MCF 10A (cell line): ENCODE measurements at regions not wholly inside any gene's neighbourhood (a gene's known extent, or its start where the extent isn't known, plus 50 kb on each side); places are given as distances from the start of the nearest gene placed in this dataset.

Source experiments
- BruUV-seq: library from RNA; stranded (reverse); fragments of 400-500 nt; replicated peaks from 2 replicates; lab custom pipeline; 2021; lab: Mats Ljungman, UMichigan
- CTCF ChIA-PET: fragments of 300-600 bp; sonication (Branson Sonifier 250); formaldehyde crosslinking; extraction: SDS; loops from one replicate; lab custom pipeline; 2021; ENCODE audit warnings: antibody characterized with exemption, inconsistent platforms; lab: Yijun Ruan, JAX
- POLR2A ChIA-PET: fragments of 300-600, 350-650 bp; sonication (Branson Sonifier 250); formaldehyde crosslinking; extraction: SDS; loops from one replicate; lab custom pipeline; 2020; ENCODE audit warnings: antibody characterized with exemption, inconsistent platforms; lab: Yijun Ruan, JAX
- DNase-seq: peaks from one replicate; pipeline ENCODE4 v3.0.0-alpha.2; 2018; ENCODE audit not compliant: unreplicated experiment
- H3K27ac Mint-ChIP-seq: one replicate; pipeline ENCODE4 v1.8.0; 2022; ENCODE audit warnings: mild to moderate bottlenecking, low read depth, mixed read lengths; ENCODE audit not compliant: unreplicated experiment
- H3K27me3 Mint-ChIP-seq: one replicate; pipeline ENCODE4 v1.8.0; 2022; ENCODE audit warnings: mixed read lengths; ENCODE audit not compliant: insufficient read depth, unreplicated experiment
- H3K36me3 Mint-ChIP-seq: one replicate; pipeline ENCODE4 v1.8.0; 2022; ENCODE audit warnings: mild to moderate bottlenecking, moderate library complexity, mixed read lengths; ENCODE audit not compliant: insufficient read depth, unreplicated experiment
- H3K4me1 Mint-ChIP-seq: one replicate; pipeline ENCODE4 v1.8.0; 2022; ENCODE audit warnings: mixed read lengths; ENCODE audit not compliant: insufficient read depth, unreplicated experiment
- H3K4me3 Mint-ChIP-seq: one replicate; pipeline ENCODE4 v1.8.0; 2022; ENCODE audit warnings: mild to moderate bottlenecking, moderate library complexity, mixed read lengths; ENCODE audit not compliant: unreplicated experiment
- H3K9me3 Mint-ChIP-seq: one replicate; pipeline ENCODE4 v1.8.0; 2022; ENCODE audit warnings: mixed read lengths; ENCODE audit not compliant: unreplicated experiment
- CTCF ChIP-seq: fragments of 200-600 bp; IDR thresholded peaks from one replicate; pipeline ENCODE4 v1.8.0; 2022; ENCODE audit warnings: antibody characterized with exemption, mild to moderate bottlenecking; ENCODE audit not compliant: unreplicated experiment
- intact Hi-C: fragments of 100-400 bp; cut with micrococcal nuclease; formaldehyde crosslinking; loops from 2 replicates; pipeline ENCODE4 v1.14.1; 2022

GRCh38 chr2:102929721-102930120, 167.9 kb downstream of the TMEM182 start:
- H3K36me3 Mint-ChIP-seq, result no peaks in the 10 kb centered on the region
- intact Hi-C loops, result no loop called here
- no peak for TF ChIP-seq CTCF
- no peak overlapping the region for H3K27ac Mint-ChIP-seq
- H3K4me1 Mint-ChIP-seq, result no peaks in the 10 kb centered on the region
- no peak overlapping the region for H3K4me3 Mint-ChIP-seq
- BruUV-seq, result no TSS peak
- H3K27me3 Mint-ChIP-seq, result no peaks in the 10 kb centered on the region
- DNase-seq, result no peak
- ChIA-PET POLR2A (no interaction called here), CTCF (interaction anchor here (0.6 to 0.9 kb wide), 2 partner anchors 88 to 458 kb away, joined by 3 read pairs; no protein-coding TSS in a partner anchor)
- no peaks in the 10 kb centered on the region for H3K9me3 Mint-ChIP-seq

GRCh38 chr2:102932501-102932900, 170.7 kb downstream of the TMEM182 start:
- TF ChIP-seq CTCF, result no peak
- ChIA-PET CTCF (interaction anchor here (1.4 kb wide), 1 partner anchor 229 kb away, joined by 7 read pairs; no protein-coding TSS in a partner anchor), POLR2A (interaction anchor here (0.7 kb wide), 1 partner anchor 75 kb away, joined by 4 read pairs; no protein-coding TSS in a partner anchor)
- Mint-ChIP-seq H3K27ac (no peak overlapping the region), H3K4me1 (no peaks in the 10 kb centered on the region), H3K36me3 (no peaks in the 10 kb centered on the region), H3K9me3 (peaks cover 3% of the 10 kb centered on the region), H3K4me3 (no peak overlapping the region), H3K27me3 (no peaks in the 10 kb centered on the region)
- no peak for DNase-seq
- intact Hi-C loops, result no loop called here
- BruUV-seq, result no TSS peak

GRCh38 chr2:102939207-102939606, 177.4 kb downstream of the TMEM182 start:
- no TSS peak for BruUV-seq
- Mint-ChIP-seq H3K9me3 (peaks cover 15% of the 10 kb centered on the region), H3K36me3 (no peaks in the 10 kb centered on the region), H3K4me1 (no peaks in the 10 kb centered on the region), H3K27me3 (no peaks in the 10 kb centered on the region), H3K4me3 (no peak overlapping the region), H3K27ac (no peak overlapping the region)
- no peak for DNase-seq
- intact Hi-C loops, result no loop called here
- ChIA-PET CTCF (no interaction called here), POLR2A (no interaction called here)
- no peak for TF ChIP-seq CTCF

GRCh38 chr2:102940684-102941083, 178.9 kb downstream of the TMEM182 start:
- intact Hi-C loops, result no loop called here
- no peak for TF ChIP-seq CTCF
- Mint-ChIP-seq H3K4me3 (no peak overlapping the region), H3K36me3 (no peaks in the 10 kb centered on the region), H3K9me3 (peaks cover 15% of the 10 kb centered on the region), H3K4me1 (no peaks in the 10 kb centered on the region), H3K27ac (no peak overlapping the region), H3K27me3 (no peaks in the 10 kb centered on the region)
- no peak for DNase-seq
- CTCF ChIA-PET, result interaction anchor here (0.5 to 1.2 kb wide), 5 partner anchors 19 to 1324 kb away, joined by 3 to 4 read pairs (median 3); no protein-coding TSS in a partner anchor
- BruUV-seq, result no TSS peak
- POLR2A ChIA-PET, result interaction anchor here (0.5 kb wide), 1 partner anchor 26 kb away, joined by 3 read pairs; no protein-coding TSS in a partner anchor
